ENCODE measurements at regions not wholly inside any gene's neighbourhood (a gene's known extent, or its start where the extent isn't known, plus 50 kb on each side); places are given as distances from the start of the nearest gene placed in this dataset.

DNA sequence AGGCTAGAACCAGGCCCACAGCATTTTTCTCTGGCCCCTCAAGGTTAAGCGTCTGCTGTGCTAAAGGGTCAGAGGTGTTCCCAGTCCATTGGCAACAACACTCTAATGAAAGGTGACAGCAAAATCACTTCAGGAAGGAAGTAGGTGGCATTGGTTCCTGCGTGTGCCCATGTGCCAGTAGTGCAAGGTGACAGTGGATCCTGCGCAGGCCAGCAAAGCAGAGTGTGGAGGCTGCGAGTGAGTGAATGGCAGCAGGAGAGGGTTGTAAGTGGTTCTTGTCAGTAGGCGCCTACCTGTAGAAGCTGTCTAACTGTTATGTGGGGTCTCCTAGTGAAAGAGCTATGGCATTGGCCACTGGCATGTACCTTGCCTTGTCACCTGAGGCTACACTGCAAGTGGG is 898.2 kb upstream of the TYRP1 start:
- TF ChIP-seq, protein P1, sequence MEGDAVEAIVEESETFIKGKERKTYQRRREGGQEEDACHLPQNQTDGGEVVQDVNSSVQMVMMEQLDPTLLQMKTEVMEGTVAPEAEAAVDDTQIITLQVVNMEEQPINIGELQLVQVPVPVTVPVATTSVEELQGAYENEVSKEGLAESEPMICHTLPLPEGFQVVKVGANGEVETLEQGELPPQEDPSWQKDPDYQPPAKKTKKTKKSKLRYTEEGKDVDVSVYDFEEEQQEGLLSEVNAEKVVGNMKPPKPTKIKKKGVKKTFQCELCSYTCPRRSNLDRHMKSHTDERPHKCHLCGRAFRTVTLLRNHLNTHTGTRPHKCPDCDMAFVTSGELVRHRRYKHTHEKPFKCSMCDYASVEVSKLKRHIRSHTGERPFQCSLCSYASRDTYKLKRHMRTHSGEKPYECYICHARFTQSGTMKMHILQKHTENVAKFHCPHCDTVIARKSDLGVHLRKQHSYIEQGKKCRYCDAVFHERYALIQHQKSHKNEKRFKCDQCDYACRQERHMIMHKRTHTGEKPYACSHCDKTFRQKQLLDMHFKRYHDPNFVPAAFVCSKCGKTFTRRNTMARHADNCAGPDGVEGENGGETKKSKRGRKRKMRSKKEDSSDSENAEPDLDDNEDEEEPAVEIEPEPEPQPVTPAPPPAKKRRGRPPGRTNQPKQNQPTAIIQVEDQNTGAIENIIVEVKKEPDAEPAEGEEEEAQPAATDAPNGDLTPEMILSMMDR (conservative IDR thresholded peaks at IDR 0.05; ENCODE audit: low read length): no peak
- no peak for DNase-seq (ENCODE audit: low read depth)
- no peak overlapping the region for H3K4me3 ChIP-seq (ENCODE audit: low read length)

- H3K4me3 ChIP-seq (ENCODE audit: low read length): no peak overlapping the region
Observed at GRCh38 chr9:11805969-11806368, 887.2 kb upstream of the TYRP1 start.

DNA sequence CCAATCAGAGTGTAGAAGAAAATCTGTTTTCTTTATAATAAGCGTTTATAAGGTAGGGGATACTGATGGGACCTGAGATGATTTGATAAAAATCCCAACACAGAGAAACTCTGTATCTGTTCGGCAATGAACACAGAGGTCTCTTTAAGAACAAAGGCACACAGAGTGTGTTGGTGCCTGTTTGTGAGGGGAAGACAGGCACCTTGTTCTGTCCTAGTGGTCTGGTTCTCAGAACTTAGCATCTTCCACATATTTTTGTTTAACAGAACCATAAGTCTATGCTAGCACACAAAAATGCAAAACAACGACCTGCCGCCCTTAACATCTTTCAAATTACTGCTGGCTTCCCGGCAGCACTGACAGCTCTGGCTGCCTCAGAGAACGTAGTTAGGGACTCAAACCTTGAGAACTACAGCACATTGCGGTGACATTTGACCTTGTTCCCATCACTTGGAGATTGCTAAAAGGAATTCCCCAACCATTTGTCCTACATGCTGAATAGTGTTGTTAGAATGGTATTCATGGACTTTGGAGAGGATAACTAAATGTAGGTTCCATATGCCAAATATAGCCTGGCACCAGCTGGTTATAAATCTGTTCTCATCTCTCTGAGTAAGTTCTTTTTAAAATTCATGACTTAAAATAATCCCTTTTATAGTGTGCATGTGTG is 871.7 kb upstream of the TYRP1 start:
- TF ChIP-seq, protein P1 (conservative IDR thresholded peaks at IDR 0.05; ENCODE audit: low read length): no peak
- no peak overlapping the region for H3K4me3 ChIP-seq (ENCODE audit: low read length)
- DNase-seq (ENCODE audit: low read depth): no peak

More at GRCh38 chr9:11805969-11806368, 887.2 kb upstream of the TYRP1 start:
- no peak for DNase-seq (ENCODE audit: low read depth)
- TF ChIP-seq, protein P1 (conservative IDR thresholded peaks at IDR 0.05; ENCODE audit: low read length): no peak

GRCh38 chr9:11828201-11828600 is 865.0 kb upstream of the TYRP1 start:
- TF ChIP-seq, protein P1 (conservative IDR thresholded peaks at IDR 0.05; ENCODE audit: low read length): no peak
- DNase-seq (ENCODE audit: low read depth): no peak
- no peak overlapping the region for H3K4me3 ChIP-seq (ENCODE audit: low read length)

DNA sequence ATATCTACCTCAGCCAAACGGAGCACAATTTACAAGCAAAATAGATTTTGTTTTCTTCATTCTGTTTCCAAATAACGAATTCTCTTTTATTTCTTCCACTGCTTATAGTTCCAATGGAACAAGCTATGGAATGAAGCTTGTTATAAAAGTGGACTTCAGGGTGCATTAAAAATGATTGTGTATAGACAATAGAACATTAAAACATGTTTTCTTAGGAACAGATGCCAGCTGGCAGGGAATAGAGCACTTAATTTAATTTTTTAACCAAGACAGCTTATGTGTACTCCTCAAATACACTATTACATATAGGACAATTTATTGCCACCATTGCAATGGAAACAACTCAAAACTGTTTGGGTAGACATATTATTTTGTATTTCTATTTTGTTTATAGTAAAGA is 860.1 kb upstream of the TYRP1 start:
- DNase-seq (ENCODE audit: low read depth): no peak
- TF ChIP-seq, protein P1 (conservative IDR thresholded peaks at IDR 0.05; ENCODE audit: low read length): no peak
- no peak overlapping the region for H3K4me3 ChIP-seq (ENCODE audit: low read length)

DNA sequence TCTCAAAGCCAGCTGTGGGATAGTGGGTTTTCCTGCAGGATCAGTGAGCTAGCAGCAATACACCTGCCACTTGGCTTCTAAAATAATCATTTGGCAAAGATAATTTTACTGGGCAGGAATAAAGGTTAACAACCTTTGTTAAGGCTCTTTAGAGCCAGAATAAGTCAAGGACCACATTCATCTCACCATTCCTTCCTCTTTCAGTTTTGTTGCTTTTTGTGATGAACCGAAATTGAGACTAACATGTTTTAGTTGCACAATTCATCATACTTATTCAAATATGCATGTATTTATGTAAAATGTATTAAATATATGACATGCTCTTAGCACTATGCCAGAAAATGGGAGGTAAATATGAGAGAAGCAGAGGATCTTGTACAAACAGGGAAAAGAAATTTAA is 824.4 kb upstream of the TYRP1 start:
- TF ChIP-seq, protein P1 (conservative IDR thresholded peaks at IDR 0.05; ENCODE audit: low read length): no peak
- no peak overlapping the region for H3K4me3 ChIP-seq (ENCODE audit: low read length)
- DNase-seq (ENCODE audit: low read depth): no peak

GRCh38 chr9:11871852-11872251 is 821.3 kb upstream of the TYRP1 start:
- TF ChIP-seq, protein P1 (conservative IDR thresholded peaks at IDR 0.05; ENCODE audit: low read length): no peak
- DNase-seq (ENCODE audit: low read depth): no peak

More at GRCh38 chr9:11871852-11872251, 821.3 kb upstream of the TYRP1 start:
- no peak overlapping the region for H3K4me3 ChIP-seq (ENCODE audit: low read length)
